GM21737 (cell line): ENCODE measurements at regions not wholly inside any gene's neighbourhood (a gene's known extent, or its start where the extent isn't known, plus 50 kb on each side); places are given as distances from the start of the nearest gene placed in this dataset.
"Not testable (repeated sequence)": the region's sequence is repeated elsewhere in the genome, so short reads cannot be mapped to it uniquely, and the experiment has no call there.

Experiments used
- ATAC-seq: cut with Tn5 transposase; IDR thresholded peaks from one replicate; pipeline ENCODE4 v1.9.1; 2021; ENCODE audit warnings: mild to moderate bottlenecking, moderate library complexity; ENCODE audit not compliant: unreplicated experiment

DNA sequence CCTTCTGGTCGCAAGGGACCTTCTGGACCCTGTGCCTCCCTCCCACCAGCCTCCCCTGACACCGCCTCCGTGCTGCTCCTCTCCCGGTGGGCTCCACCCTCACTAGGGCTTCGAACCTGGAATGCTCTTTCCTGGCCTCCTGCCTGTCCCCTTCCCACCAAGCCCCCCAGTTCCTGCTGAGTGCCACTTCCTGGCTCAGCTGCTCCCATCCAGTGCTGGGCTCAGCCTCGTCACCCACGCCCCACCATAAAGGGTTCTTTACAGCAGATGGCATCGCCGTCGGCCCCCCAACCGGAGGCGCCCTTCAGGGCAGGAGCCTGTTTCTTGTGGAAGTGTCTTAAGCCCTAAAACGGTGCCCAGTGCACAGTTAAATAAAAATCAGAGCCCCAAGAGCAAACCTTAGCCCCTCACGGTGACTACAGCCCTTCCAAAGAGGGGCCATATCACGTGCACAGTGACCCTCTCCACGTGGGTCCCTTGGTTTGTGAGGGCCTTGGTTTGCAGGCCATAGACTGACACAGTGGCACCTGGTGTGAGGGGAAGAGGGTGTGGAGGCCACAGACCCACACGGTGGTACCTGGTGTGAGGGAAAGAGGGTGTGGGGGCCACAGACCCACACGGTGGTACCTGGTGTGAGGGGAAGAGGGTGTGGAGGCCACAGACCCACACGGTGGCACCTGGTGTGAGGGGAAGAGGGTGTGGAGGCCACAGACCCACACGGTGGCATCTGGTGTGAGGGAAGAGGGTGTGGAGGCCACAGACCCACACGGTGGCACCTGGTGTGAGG is 111.4 kb downstream of the METRNL start:
- no peak for ATAC-seq

DNA sequence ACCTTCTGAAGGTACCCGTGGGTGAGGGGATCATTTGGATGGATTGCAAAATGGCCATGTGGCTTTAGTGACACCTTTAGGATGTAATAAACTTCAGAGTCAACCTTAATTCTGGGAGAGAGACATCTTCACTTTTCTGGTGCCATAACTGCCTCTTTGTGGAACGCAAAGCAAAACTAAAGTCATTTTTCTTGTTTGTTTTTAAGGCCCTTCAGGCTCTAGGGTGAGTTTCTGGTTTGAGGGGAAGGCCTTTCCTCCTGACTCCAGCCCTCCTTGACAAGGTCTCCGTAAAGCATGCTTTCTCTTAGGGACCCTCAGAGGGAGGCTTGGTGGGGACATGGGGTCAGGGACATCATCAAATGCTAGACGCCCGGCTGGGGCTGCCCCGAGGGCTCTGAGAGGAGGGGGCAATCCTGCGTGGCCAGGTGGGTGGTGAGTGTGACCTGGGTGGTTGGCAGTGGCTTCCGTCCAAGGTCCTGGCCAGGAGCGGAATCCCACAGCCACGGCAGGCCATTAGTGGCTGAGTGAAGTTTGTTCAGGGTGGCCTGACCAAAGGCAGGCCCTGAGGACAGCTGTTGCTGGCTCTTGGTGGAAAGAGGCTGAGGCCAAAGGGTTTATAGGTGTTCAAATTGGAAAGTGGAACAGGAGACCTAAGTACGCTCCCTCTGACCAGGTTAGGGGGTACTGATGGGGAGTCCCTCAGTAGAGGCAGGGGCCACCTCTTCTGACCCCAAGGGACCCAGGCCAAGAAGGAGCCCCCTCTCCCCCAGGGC is 112.2 kb downstream of the METRNL start:
- no peak for ATAC-seq

DNA sequence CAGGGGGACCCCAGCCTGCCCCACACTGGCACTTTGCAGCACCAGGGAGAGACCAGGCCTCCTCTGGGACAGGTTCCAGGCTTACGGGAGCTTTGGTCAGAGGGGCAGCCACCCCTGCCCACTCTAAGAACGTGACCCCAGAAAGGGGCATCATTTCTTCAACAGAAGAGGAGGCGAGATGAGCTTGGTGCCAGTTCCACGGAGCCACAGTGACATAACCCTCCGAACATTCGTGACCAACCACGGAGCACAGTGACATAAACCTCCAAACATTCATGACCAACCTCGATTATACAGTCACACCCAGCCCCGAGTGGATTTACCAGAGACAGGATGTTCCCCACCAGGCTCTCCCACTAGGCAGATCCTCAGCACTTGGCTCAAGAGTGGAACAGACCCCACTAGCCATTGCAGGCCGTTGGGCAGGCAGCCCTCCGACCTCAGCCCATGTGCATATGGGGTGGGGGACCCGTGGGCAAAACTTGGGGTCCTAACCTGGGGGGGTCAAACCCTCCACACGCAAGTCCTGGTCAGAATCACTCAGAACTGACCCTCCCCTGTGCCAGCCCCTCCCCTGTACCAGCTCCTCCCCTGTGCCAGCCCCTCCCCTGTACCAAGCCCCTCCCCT is 112.9 kb downstream of the METRNL start:
- no peak for ATAC-seq

DNA sequence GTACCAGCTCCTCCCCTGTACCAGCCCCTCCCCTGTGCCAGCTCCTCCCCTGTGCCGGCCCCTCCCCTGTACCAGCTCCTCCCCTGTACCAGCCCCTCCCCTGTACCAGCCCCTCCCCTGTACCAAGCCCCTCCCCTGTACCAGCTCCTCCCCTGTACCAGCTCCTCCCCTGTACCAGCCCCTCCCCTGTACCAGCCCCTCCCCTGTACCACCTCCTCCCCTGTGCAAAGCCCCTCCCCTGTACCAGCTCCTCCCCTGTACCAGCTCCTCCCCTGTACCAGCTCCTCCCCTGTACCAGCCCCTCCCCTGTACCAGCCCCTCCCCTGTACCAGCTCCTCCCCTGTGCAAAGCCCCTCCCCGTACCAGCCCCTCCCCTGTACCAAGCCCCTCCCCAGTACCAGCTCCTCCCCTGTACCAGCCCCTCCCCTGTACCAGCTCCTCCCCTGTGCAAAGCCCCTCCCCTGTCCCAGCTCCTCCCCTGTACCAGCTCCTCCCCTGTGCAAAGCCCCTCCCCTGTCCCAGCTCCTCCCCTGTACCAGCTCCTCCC is 113.5 kb downstream of the METRNL start:
- ATAC-seq = not testable (repeated sequence)

DNA sequence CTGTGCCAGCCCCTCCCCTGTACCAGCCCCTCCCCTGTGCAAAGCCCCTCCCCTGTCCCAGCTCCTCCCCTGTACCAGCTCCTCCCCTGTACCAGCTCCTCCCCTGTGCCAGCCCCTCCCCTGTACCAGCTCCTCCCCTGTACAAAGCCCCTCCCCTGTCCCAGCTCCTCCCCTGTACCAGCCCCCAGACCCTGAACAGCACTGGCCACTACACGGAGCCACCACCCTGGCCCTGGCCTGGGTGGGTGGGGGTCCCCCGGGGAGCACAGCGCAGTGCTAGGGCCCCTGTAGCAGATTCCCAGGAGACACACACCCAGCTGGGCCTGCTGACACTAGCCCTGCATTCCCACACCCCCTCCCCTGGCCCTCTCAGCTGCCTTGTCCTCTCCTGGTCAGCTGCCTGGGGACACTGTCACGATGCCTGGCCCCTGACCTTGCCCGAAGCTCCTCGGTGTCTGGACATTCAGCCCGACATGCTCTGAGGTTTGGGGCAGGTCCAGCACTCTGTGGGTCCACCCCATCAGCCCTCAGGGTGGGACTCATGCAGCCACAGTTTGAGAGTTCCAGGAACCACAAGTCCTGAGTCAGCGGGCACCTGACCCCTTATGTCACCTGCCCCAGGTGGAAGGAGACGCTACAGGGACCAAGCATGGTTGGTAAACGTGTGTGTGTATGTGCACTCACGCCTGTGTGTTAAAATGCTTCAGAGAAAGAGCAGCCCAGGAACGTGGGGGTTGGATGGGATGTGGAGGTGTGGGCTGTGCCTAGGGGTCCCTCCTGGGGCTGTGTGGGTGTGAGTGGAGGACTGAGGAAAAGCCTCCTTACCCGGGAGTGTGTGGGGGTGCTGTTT is 114.2 kb downstream of the METRNL start:
- no peak for ATAC-seq

DNA sequence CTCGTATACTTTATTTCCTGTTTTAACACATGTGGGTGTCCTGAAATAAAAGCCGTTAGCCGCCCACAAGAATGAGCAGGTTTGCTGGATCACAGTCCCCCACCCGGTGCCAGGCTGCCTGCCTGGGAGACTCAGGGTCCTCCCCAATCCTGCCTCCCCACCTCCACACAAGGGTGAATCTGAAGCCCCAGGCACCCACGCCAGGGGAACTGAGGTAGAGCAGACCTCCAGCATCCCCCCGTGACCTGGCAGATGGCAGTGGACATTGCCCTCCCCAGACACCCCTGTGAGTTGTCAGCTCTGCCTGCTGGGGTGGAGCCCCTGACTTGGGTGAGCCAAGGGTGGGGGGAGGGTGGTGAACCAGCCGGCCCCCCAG is 114.8 kb downstream of the METRNL start:
- ATAC-seq = no peak

DNA sequence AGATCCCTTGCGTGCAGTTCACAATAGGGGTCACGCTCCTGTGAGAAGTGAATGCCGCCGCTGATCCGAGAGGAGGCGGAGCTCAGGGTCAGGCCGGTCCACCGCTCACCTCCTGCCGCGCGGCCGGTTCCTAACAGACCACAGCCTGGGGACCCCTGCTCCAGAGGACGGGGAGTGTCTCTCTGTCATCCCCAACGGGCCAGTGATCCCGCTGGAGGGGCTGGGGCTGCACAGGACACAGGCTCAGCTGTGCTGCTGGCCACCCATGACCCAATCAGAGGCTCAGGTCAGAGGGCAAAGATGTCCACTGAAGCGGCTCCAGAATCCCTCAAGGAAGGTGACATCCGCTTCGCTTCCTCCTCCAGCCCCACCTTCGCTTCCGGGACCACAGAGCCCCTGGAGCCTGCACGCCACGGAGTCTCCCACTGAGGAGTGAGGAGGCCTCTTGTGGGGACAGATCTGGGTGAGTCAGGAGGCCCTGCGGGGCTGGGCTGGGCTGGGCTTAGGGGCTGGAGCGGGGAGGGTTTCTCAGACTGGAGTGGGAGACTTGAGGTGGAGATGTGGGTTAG is 115.4 kb downstream of the METRNL start:
- no peak for ATAC-seq

DNA sequence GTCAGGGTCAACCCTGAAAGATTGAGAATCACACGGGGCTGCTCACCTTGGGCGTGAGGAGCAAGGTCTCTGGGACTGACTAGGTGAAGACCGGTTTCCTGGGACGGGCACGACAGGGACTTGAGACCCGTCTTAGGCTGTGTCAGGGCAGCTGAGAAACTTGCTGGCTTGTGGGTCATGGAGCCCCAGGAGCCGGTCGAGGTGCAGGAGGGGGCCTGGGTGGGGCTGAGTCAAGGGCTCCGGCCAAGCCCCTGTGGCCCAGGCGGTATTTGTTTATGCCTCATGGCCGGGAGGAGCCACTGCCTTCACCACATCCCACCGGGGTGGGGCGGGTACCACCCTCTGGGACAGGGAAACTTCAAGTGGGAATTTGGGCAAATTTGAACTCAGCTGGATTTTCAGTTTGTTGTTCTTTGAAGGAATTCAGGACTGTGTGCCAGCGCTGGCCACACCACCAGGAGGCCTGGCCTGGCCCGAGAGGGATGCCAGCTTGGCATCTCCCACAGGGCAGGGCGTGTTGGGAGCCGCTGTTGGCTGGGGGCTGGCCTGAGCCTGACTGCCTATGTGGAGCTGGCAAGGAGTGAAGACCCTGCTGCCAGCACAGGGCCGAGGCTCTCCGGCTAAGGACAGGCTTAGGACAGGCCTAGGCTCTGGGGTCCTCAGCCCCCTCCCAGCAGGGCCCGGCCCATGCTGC is 116.1 kb downstream of the METRNL start:
- ATAC-seq = no peak

DNA sequence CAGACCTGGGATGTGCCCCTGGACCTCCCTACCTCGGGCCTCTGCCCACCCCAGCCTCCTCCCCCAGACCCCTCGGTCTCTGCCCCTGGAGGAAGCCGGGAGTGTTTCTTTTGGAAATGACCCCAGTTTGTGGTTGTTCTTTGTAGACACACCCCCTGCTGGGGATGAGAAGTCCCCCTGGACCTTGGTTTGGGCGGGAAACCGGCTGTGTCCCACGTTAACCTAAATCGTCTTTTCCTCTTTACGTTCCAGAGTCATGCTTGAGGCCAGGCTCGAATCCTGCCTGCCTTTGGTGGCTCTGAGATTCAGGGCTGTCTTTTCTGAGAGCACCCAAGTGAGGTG is 116.6 kb downstream of the METRNL start:
- ATAC-seq = no peak

DNA sequence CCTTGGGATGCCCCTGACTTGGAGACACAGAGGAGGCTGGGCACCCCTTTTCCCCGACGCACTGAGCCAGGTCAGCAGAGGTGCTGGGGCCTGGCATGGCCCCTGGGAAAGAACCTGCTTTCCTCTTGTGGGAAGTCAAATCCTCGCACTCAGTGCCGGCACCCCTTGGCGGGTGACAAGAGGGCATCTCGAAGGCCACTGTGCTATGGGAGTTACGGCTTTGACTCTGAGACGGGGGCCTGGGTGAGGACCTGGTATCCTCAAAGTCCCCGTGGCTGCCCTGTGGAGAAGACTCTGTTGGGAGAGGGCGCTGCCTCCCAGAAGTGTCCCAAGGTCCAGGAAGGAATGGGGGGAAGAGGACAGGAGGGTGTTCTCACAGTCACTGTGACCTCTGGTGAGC is 117.0 kb downstream of the METRNL start:
- no peak for ATAC-seq

DNA sequence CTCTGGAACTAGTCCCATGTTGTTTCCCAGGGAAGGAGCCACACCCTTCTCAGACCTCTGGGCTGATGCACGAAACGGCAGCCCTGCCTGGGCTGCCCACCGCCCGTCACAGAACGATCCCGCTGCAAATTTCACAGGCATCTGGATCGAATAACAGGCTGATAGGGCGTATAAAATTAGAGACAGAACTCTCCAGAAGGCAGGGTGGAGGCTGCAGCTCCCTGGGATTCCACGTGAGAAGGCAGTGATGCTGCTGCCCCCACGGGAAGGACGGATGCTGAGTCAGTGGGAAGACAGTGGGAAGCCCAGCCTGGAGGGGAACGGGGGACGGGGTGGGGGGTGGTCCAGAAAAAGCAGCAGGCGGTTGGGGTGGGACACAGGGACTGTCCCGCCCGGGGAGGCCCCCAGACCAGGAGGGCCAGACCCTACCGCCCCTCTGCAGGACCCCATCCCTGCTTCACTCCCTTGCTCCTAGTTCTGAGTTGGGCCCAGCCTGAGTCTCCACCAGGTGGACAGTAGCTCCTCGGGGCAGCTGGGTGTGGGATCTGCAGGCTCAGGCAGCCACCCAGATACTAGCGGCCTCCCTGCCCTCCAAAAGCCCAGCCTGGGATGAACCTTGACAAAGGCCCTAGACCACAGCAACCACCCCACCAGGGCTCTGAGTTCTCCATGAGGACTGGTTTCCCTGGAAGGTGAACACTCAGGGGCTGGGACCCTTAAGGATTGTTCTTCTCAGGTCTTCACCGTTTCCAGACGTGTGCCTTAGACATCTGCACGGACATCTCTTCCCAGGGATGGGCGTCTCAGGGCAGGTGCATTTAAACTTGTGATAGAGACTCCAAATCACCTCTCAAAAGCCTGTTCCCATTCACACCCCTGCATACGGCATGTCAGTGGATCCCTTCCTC is 117.8 kb downstream of the METRNL start:
- no peak for ATAC-seq

DNA sequence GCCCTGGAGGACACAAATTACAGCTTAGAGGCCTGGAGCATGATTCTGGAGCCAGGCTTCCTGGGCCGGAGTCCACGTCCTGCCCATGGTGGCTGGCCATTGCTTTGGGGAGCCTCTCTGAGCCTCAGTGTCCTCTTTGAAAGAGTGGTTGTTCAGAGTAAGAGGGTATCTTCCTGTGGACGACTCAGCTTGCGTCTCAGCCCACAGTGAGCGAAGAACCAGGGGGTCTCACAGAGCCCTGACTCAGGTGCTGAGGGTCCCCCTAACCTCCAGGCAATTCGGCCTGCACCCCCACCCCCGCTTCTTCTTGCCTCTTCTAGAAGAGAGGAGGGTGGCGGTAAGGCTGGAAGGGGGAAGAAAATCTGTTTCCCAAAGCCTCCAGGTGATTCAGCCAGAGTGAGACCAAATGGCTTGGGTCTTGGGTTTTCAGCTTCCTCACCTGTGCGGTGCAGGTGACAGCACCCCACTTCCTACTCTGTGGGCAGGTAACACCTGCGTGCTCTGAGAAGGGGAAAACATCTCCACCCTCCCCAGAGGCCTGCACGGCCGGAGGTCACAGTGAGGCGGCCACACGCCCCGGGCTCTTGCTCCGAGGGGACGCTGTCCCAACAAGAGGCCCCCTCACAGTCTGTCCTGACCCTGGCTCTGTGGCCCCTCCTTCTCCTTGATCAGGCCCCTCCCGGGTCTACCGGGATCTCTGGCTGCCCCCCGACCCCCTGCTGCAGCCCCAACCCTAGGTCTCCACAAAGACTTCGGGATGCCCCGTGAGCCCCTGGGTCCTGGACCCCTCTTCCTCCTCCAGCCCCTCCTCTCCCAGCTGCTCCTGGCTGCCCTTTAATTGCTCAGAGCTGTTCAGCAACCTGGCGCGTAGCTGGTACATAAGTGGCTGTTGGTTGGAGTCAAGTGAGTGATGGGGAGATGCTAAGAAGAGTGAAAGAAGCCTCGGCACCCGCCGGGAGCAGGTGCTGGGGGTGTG is 119.2 kb downstream of the METRNL start:
- no peak for ATAC-seq

DNA sequence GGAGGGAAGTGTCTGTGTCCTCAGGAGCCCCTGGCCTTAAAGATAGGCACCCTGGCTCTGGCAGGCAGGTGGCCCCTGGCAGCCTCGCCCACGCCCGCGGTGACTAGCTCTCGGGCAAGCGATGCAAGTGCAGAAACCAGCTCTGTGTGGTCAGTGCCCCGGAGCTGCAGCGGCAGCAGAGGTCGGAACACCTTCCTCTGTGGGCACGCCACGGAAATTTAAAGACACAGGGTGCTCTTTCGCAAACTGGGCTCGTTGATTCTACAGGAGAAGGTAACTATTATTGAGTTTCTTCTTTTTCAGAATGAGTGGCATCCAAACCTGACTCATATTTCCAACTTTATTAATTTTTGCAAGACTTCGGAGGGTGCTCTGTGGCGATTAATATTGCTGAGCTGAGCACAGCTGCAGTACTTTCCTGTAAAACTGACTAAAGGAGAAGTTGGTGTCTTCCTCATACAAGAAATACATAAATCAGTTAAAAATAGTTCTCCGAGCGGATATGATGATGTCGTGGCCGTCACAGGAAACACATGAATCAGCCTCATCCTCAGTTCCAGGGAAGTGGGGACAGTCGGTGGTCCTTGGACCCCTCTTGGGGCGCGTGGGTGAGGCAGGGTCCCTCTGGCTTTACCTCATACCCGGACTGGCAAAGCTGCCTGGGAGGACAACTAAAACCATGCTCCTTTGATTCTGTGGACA is 120.2 kb downstream of the METRNL start:
- no peak for ATAC-seq

DNA sequence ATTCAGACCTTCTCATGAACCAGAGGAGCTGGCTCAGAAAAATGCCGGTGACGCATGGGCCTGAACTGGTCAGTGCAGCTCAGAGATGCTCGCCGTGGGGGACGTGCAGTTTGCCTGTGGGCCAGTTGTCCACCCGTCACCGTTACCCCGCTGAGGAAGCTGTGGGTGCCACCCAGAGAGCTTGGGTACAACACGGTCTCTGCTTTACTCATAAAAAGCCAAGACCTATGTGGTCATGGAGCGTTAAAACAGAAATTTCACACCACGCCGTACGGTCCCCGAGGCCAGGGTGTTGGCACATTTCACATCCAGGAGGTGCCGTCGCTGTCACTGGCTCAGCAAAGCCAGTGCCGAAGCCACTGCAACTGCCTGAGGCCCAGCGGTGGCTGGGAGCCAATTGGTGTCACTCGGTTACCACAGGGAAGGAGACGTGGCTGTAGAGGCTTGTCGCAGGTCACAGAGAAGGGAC is 120.9 kb downstream of the METRNL start:
- no peak for ATAC-seq

DNA sequence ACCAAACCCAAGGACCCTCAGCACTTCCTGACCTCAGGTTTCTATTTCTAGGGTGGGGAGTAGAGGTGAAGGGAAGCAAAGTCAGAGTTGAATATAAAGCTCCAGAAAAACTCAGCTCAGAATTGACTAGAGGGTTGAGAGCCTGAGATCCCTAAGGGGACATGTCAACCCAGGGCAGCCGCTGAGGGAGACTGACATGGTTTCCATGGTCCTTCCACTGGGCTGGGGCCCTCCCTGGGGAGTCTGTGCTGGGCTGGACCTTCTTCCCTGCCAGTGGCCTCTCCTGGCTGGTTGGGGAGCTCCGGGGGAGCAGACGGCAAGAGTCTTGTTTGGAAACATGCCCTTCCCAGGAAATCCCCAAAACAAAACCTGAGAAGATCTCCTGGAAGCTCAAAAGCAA is 121.3 kb downstream of the METRNL start:
- no peak for ATAC-seq

DNA sequence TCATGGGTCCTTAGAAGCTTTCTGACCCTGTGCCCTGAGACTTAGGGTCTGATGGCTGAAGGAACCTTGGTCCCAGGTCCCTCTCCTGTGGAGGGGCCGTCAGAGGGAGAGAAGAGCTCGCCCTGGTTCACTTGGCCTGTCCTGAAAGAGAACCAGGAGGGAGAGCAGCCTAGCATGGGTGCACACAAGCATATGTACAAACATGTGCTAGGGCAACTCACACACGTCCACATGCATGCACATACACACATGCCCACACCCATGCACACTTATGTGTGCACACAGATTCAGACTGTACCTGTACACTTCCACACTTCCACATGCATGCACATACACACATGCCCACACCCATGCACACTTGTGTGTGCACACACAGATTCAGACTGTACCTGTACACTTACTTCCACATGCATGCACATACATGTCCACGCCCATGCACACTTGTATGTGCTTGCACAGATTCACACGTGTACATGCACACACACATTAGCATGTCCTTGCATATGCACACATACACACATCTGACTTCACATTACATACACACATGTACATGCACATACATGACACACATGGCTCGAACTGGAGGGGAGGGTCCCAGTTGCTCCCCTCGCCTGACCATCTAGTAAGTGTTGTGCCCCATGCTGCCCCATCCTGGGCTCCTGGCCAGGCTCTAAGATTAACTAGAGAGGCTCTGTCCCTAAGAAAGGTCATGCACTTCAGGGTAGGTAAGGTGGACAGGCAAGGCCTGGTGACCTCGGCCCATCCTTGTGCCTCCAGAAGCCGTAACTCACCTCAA is 122.0 kb downstream of the METRNL start:
- no peak for ATAC-seq
